ENCODE measurements at regions not wholly inside any gene's neighbourhood (a gene's known extent, or its start where the extent isn't known, plus 50 kb on each side); places are given as distances from the start of the nearest gene placed in this dataset.
"Not testable (repeated sequence)": the region's sequence is repeated elsewhere in the genome, so short reads cannot be mapped to it uniquely, and the experiment has no call there.

GRCh38 chr20:29120088-29120487 is 2137.4 kb upstream of the DEFB115 start:
- H3K4me1 ChIP-seq (ENCODE audit: control insufficient read depth, extremely low read depth, insufficient read depth, low read length); H3K27ac ChIP-seq (ENCODE audit: insufficient read depth, low read depth, low read length); DNase-seq (ENCODE audit: low read depth, low spot score); FAIRE-seq; H3K9me1 ChIP-seq (replicated peaks; ENCODE audit: control insufficient read depth, extremely low read depth, insufficient read depth, low read length); H3K4me3 ChIP-seq (replicated peaks in 1 of 3; ENCODE audit: insufficient read depth in 1 of 3, low read depth in 1 of 3, low read length in 3 of 3); H3K79me2 ChIP-seq (ENCODE audit: control insufficient read depth, insufficient read depth, low read length); CTCF ChIA-PET; H4K20me1 ChIP-seq (replicated peaks; ENCODE audit: control insufficient read depth, extremely low read depth, insufficient read depth, low read length); H3K36me3 ChIP-seq (ENCODE audit: control insufficient read depth in 2 of 2, extremely low read depth in 1 of 2, insufficient read depth in 2 of 2, low read length in 2 of 2); POLR2A ChIA-PET; H3K9ac ChIP-seq (replicated peaks; ENCODE audit: extremely low read depth, insufficient read depth, low read length); intact Hi-C loops (cut with micrococcal nuclease); H3K4me2 ChIP-seq (ENCODE audit: insufficient read depth, low read length); dilution Hi-C loops (cut with MboI; ENCODE audit: extremely low pct_ligation_motif_present, low sequenced_read_pairs); H3K27me3 ChIP-seq (ENCODE audit: control insufficient read depth in 2 of 2, insufficient read depth in 2 of 2, low read length in 2 of 2); H2AFZ ChIP-seq (ENCODE audit: low read depth, low read length); BruUV-seq (replicated peaks): not testable (repeated sequence)
- H3K9me3 ChIP-seq (replicated peaks; ENCODE audit: control insufficient read depth, insufficient read depth, low read length), result peaks cover 25% of the 10 kb centered on the region

GRCh38 chr20:29120575-29120974 is 2136.9 kb upstream of the DEFB115 start:
- peaks cover 24% of the 10 kb centered on the region for H3K9me3 ChIP-seq (replicated peaks; ENCODE audit: control insufficient read depth, insufficient read depth, low read length)
- H3K79me2 ChIP-seq (ENCODE audit: control insufficient read depth, insufficient read depth, low read length); H3K4me3 ChIP-seq (replicated peaks in 1 of 3; ENCODE audit: insufficient read depth in 1 of 3, low read depth in 1 of 3, low read length in 3 of 3); H3K27me3 ChIP-seq (ENCODE audit: control insufficient read depth in 2 of 2, insufficient read depth in 2 of 2, low read length in 2 of 2); DNase-seq (ENCODE audit: low read depth, low spot score); H3K9me1 ChIP-seq (replicated peaks; ENCODE audit: control insufficient read depth, extremely low read depth, insufficient read depth, low read length); H4K20me1 ChIP-seq (replicated peaks; ENCODE audit: control insufficient read depth, extremely low read depth, insufficient read depth, low read length); H3K4me2 ChIP-seq (ENCODE audit: insufficient read depth, low read length); H3K27ac ChIP-seq (ENCODE audit: insufficient read depth, low read depth, low read length); dilution Hi-C loops (cut with MboI; ENCODE audit: extremely low pct_ligation_motif_present, low sequenced_read_pairs); CTCF ChIA-PET; H3K36me3 ChIP-seq (ENCODE audit: control insufficient read depth in 2 of 2, extremely low read depth in 1 of 2, insufficient read depth in 2 of 2, low read length in 2 of 2); POLR2A ChIA-PET; FAIRE-seq; H3K9ac ChIP-seq (replicated peaks; ENCODE audit: extremely low read depth, insufficient read depth, low read length); H2AFZ ChIP-seq (ENCODE audit: low read depth, low read length); BruUV-seq (replicated peaks); H3K4me1 ChIP-seq (ENCODE audit: control insufficient read depth, extremely low read depth, insufficient read depth, low read length); intact Hi-C loops (cut with micrococcal nuclease): not testable (repeated sequence)

GRCh38 chr20:29122784-29123183 is 2134.7 kb upstream of the DEFB115 start:
- H3K36me3 ChIP-seq (ENCODE audit: control insufficient read depth in 2 of 2, extremely low read depth in 1 of 2, insufficient read depth in 2 of 2, low read length in 2 of 2); H3K4me3 ChIP-seq (replicated peaks in 1 of 3; ENCODE audit: insufficient read depth in 1 of 3, low read depth in 1 of 3, low read length in 3 of 3); H3K79me2 ChIP-seq (ENCODE audit: control insufficient read depth, insufficient read depth, low read length); H3K4me2 ChIP-seq (ENCODE audit: insufficient read depth, low read length); H3K9ac ChIP-seq (replicated peaks; ENCODE audit: extremely low read depth, insufficient read depth, low read length); FAIRE-seq; POLR2A ChIA-PET; H3K27ac ChIP-seq (ENCODE audit: insufficient read depth, low read depth, low read length); H3K27me3 ChIP-seq (ENCODE audit: control insufficient read depth in 2 of 2, insufficient read depth in 2 of 2, low read length in 2 of 2); DNase-seq (ENCODE audit: low read depth, low spot score); intact Hi-C loops (cut with micrococcal nuclease); CTCF ChIA-PET; H2AFZ ChIP-seq (ENCODE audit: low read depth, low read length); dilution Hi-C loops (cut with MboI; ENCODE audit: extremely low pct_ligation_motif_present, low sequenced_read_pairs); H3K9me1 ChIP-seq (replicated peaks; ENCODE audit: control insufficient read depth, extremely low read depth, insufficient read depth, low read length); H4K20me1 ChIP-seq (replicated peaks; ENCODE audit: control insufficient read depth, extremely low read depth, insufficient read depth, low read length); BruUV-seq (replicated peaks); H3K4me1 ChIP-seq (ENCODE audit: control insufficient read depth, extremely low read depth, insufficient read depth, low read length): not testable (repeated sequence)
- H3K9me3 ChIP-seq (replicated peaks; ENCODE audit: control insufficient read depth, insufficient read depth, low read length), result peaks cover 24% of the 10 kb centered on the region

Measured in endothelial cell of umbilical vein (primary cell).